Transverse colon (tissue), 3 donors: ENCODE measurements at regions not wholly inside any gene's neighbourhood (a gene's known extent, or its start where the extent isn't known, plus 50 kb on each side); places are given as distances from the start of the nearest gene placed in this dataset.

Experiments used
- POLR2A ChIP-seq: fragments of 450-650 bp; IDR thresholded peaks from one replicate; pipeline ENCODE4 v1.6.1; 2016; ENCODE audit warnings: antibody characterized with exemption, mild to moderate bottlenecking, moderate library complexity
- TF ChIP-seq, protein P1 (sequence below), 5 experiments: fragments of 200-600 bp in 3 of 5; fragments of 450-650 bp in 2 of 5; sonication (generic) in 3 of 5; IDR thresholded peaks; 1 replicate in 2 of 5; 2 replicates in 3 of 5; pipeline ENCODE4 v1.5.1; 2016 to 2017; ENCODE audit warnings: antibody characterized with exemption in 5 of 5, inconsistent platforms in 3 of 5, mild to moderate bottlenecking in 2 of 5, moderate library complexity in 1 of 5

DNA sequence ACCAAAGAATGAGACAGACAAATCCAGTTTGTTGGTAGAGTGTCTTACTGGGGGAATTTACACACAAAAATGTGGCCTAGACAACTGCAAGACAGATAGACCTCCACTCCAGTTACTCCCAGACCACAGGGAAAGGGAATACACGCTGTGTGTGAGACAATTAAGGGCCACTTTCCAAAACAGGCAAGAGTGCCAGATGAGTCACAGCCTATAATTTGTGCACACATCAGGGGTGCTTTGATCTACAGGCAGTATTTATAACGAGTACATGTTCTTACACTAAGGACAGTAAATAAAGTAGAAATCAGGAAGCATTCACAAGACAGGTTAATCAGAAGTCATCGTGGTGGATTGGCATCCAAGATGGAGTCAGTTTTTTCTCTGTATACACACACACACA is 114.8 kb downstream of the ZNF622 start:
- TF ChIP-seq, protein P1, sequence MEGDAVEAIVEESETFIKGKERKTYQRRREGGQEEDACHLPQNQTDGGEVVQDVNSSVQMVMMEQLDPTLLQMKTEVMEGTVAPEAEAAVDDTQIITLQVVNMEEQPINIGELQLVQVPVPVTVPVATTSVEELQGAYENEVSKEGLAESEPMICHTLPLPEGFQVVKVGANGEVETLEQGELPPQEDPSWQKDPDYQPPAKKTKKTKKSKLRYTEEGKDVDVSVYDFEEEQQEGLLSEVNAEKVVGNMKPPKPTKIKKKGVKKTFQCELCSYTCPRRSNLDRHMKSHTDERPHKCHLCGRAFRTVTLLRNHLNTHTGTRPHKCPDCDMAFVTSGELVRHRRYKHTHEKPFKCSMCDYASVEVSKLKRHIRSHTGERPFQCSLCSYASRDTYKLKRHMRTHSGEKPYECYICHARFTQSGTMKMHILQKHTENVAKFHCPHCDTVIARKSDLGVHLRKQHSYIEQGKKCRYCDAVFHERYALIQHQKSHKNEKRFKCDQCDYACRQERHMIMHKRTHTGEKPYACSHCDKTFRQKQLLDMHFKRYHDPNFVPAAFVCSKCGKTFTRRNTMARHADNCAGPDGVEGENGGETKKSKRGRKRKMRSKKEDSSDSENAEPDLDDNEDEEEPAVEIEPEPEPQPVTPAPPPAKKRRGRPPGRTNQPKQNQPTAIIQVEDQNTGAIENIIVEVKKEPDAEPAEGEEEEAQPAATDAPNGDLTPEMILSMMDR (IDR thresholded peaks at IDR 0.05) = no peak
- no peak for TF ChIP-seq POLR2A
